Activated CD8-positive, alpha-beta memory T cell treated with anti-CD3 and anti-CD28 coated beads for 24 hours (primary cell): ENCODE measurements at regions not wholly inside any gene's neighbourhood (a gene's known extent, or its start where the extent isn't known, plus 50 kb on each side); places are given as distances from the start of the nearest gene placed in this dataset.
"Not testable (repeated sequence)": the region's sequence is repeated elsewhere in the genome, so short reads cannot be mapped to it uniquely, and the experiment has no call there.

ENCODE experiments used
- DNase-seq: peaks from one replicate; pipeline ENCODE4 v3.0.0-alpha.2; 2020

DNA sequence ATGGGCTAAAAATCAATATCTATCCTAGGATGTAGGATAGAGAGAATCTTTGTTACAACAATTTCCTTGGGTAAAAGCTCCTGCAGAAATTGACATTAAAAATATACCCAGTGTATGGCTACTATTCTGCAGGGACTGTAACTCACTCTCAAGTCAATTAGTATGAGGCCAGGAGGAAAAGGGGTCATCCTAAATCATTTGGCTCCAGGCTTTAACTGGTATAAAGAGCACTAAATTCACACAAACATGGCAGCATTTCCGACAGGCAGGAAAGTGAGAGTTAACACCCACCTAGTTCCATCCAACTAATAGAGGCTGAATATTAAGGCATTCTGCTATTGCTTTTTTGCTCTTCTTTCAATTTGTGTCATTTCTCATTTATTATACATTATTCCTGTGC is 218.6 kb upstream of the C1orf87 start:
- DNase-seq: no peak

DNA sequence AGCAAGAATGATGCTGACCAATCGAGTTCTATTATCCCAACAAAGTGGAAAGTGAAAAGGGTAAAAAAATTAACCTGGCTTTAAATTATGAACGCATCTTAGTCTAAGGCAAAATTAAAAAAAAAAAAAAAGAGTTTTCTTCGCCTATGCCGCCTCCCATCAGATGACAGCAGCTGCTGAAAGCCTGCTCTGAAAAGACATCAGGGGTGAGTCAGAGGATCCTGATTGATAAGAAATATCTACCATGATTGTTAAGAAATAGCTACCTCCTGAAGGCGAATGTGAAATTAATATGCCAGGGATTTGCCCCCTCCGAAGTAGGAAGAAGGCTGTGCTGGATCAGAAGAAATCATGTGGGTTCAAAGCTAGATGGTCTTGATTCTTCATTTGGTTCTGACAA is 216.8 kb upstream of the C1orf87 start:
- no peak for DNase-seq

DNA sequence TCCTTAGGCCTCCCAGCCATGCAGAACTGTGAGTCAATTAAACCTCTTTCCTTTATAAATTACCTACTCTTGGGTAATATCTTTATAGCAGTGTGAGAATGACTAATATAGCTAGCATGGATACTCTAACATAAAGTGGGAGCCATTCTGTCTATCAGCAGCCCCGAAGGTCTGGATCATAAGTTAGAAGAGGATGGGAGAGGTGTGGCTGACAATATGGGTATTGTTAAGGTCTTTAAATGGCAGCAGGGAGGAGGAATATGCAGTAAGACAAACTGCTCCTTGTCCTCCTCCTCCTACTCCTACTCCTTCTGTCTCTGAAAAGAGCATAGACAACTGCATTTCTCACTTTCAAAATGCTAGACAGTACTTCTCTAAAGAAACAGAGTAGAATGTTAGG is 214.0 kb upstream of the C1orf87 start:
- no peak for DNase-seq

- DNase-seq: no peak
Measured at GRCh38 chr1:60283690-60284089, 210.1 kb upstream of the C1orf87 start.

- no peak for DNase-seq
Measured at GRCh38 chr1:60281360-60281932, 207.9 kb upstream of the C1orf87 start.

DNA sequence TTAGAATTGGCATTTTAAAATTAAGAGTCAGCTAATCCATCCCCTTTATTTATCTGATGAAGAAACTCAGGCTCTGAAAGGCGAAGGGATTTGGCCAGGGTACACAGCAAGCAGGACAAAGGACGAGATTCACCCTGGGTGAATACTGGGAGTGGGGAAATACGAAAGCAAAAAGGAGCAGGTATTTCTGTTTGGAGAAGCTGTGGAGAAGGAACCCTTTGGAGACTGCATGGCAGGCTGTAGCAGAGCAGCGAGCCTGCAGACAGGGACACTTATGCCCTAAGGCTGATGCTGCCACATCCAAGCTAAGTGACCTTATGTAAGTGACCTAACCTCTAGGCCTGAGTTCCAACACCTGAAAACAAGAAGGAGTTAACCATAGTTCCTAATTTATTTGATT is 207.2 kb upstream of the C1orf87 start:
- no peak for DNase-seq

- no peak for DNase-seq
Measured at GRCh38 chr1:60280256-60280655, 206.7 kb upstream of the C1orf87 start.

GRCh38 chr1:60279798-60280197 is 206.2 kb upstream of the C1orf87 start:
- no peak for DNase-seq

DNA sequence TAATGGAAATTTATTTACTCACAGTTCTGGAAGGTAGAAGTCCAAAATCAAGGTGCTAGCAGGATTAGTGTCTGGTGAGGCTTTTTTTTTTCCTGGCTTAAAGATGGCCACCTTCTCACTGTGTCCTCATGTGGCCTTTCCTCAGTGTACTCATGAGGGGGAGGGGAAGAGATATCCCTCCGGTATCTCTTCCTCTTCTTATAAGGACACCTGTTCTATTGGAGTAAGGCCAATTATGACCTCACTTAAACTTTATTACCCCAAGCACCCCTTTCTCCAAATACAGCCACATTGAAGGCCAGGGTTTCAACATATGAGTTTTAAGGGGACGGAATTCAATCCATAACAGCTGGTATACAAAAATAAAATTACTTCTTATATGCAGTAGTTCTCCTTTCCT is 203.7 kb upstream of the C1orf87 start:
- no peak for DNase-seq

DNA sequence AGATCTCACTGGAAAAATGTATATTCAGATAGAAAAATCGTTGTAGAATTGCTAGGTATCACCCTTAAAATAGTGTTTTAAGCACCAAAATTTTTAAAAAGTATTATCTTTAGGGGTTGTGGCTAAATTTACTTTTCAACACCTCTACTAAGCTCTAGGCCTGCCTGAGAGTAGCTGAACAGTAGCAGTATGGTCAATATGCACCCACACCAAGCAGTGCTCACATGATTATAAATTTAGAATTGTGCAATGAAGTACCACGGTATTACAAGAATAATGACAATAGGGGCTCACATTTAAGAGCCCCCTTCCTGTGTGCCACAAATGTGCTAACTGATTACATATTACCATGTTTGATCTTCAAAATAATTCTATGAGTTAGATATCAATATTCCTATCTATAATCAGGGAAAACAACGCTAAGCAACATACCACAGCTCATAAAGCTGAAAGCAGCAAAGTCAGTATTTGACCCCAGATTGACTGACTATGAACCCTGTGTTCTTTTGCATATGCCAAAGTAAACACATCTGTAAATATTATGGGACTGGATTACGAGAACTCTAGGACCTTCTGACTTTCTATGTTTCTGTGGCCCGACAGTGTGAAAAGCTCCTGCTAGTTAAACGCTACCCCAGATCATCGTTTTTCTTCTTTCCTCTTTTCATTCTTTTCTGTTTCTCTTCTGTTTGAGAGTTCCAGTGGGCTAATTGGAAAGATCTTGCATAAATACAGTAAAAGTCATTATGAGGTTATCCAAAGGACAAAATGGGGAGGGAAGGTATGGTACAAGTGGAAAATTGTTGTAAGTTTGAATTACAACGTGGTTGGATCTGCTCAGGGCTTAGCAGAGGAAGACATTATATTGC is 201.1 kb upstream of the C1orf87 start:
- no peak for DNase-seq

GRCh38 chr1:60273185-60273584 is 199.6 kb upstream of the C1orf87 start:
- no peak for DNase-seq

- DNase-seq: no peak
Measured at GRCh38 chr1:60271041-60271440, 197.5 kb upstream of the C1orf87 start.

GRCh38 chr1:60268451-60268850 is 194.9 kb upstream of the C1orf87 start:
- DNase-seq: no peak

DNA sequence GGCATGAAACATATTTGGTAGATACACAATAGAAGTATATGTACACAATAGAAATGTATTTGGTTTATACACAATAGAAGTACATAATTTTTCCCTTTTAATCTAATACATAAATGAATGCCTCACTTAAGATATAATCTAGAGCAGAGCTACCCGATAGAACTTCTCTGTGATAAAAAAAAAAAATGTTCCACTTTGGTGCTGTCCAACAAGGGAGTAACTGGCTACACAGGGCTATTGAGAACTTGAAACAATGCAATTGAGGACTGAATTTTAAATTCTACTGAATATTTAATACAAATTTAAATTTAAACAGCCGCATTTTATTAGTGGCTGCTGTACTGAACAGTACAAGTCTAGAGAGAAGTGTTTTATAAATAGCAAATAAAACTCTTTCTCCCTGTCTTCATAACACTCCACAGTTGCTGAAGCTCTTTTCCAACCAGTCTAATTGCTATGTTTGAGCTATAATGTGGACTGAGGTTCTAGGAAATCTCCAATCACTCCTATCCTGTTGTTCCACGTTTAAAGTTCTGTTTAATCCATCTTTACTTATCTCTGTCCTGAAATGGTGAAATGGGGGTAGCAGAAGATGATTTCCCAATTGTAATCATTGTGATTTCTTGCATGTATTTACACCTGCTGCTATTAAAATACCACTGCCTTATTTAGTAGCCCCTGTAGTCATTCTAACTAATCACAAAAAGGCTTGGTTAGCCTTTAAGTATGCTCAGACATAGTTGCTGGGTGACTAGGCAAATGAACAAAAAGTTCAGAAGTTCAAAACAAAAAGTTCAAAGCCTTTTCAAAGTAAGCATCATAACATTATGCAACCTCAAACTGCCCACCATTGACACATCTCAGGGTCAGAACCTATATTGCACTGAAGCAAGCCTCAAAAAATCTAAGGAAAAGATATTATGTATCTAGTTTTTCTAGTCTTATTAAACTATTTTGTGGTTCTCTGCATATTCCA is 192.3 kb upstream of the C1orf87 start:
- DNase-seq: no peak

DNA sequence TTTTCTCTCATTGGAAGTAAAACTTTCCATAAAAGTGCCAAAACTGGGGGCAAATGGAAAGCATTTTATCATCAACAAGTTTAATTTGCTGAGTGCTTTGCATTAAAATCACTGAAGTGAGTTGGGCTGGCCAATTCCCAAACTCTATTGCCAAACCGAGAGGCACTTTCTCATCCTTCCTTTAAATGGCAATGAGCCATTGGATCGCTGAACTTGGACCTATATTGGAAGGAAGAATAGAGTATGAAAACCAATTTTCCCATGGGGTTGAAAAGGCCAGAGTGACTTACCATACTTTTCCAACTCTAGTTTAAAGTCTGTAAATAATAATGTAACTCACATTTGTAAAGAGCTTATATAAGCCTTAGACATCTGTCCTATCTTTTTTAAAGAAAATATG is 189.1 kb upstream of the C1orf87 start:
- no peak for DNase-seq

- no peak for DNase-seq
Measured at GRCh38 chr1:60257531-60257930, 184.0 kb upstream of the C1orf87 start.

- no peak for DNase-seq
Measured at GRCh38 chr1:60255565-60255964, 182.0 kb upstream of the C1orf87 start.

- no peak for DNase-seq
Measured at GRCh38 chr1:60251426-60251825, 177.9 kb upstream of the C1orf87 start.

- not testable (repeated sequence) for DNase-seq
Measured at GRCh38 chr1:60247467-60247866, 173.9 kb upstream of the C1orf87 start.

DNA sequence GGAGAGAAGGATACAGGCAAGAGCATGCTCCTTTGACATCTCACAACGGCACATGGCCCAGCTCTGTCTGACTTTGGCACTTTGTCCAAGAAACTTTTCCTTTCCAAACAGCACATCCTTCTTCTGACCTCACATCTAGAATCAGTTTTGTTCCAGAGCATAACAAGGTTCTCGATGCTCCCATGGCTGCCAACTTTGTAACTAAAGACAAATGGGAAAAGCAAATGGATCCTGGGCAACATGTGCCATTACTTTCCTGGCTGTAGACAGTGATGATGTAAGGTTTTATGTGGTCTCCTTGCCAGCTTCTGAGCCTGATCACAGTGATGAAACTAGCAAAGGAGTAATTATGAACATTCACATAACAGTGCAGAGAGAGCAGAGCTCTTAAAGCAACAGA is 171.8 kb upstream of the C1orf87 start:
- no peak for DNase-seq

DNA sequence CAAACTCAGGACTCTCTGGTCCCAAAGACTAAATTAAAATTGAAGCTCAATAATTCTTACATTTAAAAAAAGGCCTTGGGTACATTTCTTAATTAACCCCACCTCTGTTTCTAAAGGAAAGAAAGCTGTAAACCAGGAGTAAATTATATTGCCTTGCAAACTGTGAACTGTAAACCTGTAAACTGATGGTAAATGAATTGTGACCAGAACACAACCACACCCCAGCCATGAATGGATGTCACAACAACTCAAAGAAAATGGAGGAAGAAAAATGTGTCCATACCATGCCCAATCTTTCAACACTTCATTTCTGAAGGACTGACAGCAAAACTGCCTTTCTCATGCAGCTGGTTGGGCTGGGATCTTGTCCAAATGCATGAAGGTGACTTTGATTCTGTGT is 171.3 kb upstream of the C1orf87 start:
- no peak for DNase-seq

- DNase-seq: no peak
Measured at GRCh38 chr1:60235275-60235674, 161.7 kb upstream of the C1orf87 start.

- DNase-seq: no peak
Measured at GRCh38 chr1:60234776-60235175, 161.2 kb upstream of the C1orf87 start.

GRCh38 chr1:60229821-60230220 is 156.3 kb upstream of the C1orf87 start:
- no peak for DNase-seq
